Lower leg skin (tissue), 4 donors: ENCODE measurements at regions not wholly inside any gene's neighbourhood (a gene's known extent, or its start where the extent isn't known, plus 50 kb on each side); places are given as distances from the start of the nearest gene placed in this dataset.
A peak's percentile ranks its signal among the peaks of the same experiment; 100 is the strongest.

Experiments used
- DNase-seq, 2 donors: peaks; one replicate each; pipeline ENCODE4 v3.0.0-alpha.2; 2019; ENCODE audit warnings: low spot score in 2 of 2
- H3K4me3 ChIP-seq: fragments of 200-600 bp; sonication (generic); 2 replicates; pipeline ENCODE4 v1.5.1; 2017; ENCODE audit warnings: mild to moderate bottlenecking, low read depth; ENCODE audit not compliant: poor library complexity, severe bottlenecking
- CTCF ChIP-seq, 3 donors: fragments of 450-650 bp; IDR thresholded peaks; one replicate each; pipeline ENCODE4 v1.5.1; 2016; ENCODE audit warnings: antibody characterized with exemption in 3 of 3, mild to moderate bottlenecking in 3 of 3, moderate library complexity in 2 of 3
- POLR2A ChIP-seq, 2 donors: fragments of 450-650 bp; IDR thresholded peaks; one replicate each; pipeline ENCODE4 v1.6.1; 2016 to 2017; ENCODE audit warnings: antibody characterized with exemption in 2 of 2, mild to moderate bottlenecking in 1 of 2, moderate library complexity in 1 of 2
- WGBS, 2 donors: methylation state at CpG; one replicate each; pipeline ENCODE4 v1.1.5; 2018; 5-methylcytosine and 5-hydroxymethylcytosine counted together
- intact Hi-C: fragments of 100-400 bp; cut with DNase I; formaldehyde crosslinking; loops from one replicate; pipeline ENCODE4 v1.15.0; 2023; ENCODE audit warnings: low total_unique reads

GRCh38 chr16:17635183-17635582 is 164.4 kb upstream of the XYLT1 start:
- TF ChIP-seq CTCF (IDR thresholded peaks at IDR 0.05) = no peak
- no peak for TF ChIP-seq POLR2A (IDR thresholded peaks at IDR 0.05)
- intact Hi-C loops = no loop called here
- no peak for DNase-seq
- WGBS, 2 donors = 87 to 88% methylated on average over 6 of the region's 6 CpGs
- H3K4me3 ChIP-seq = no peak overlapping the region

- H3K4me3 ChIP-seq = no peak overlapping the region
- DNase-seq = peak in 1 of 2 donors; percentile 50
- intact Hi-C loops = no loop called here
- TF ChIP-seq CTCF (IDR thresholded peaks at IDR 0.05) = no peak
- WGBS, 2 donors = 25% methylated on average over 8 of the region's 8 CpGs
Observed at GRCh38 chr16:17633181-17633951, 162.6 kb upstream of the XYLT1 start.

- intact Hi-C loops = no loop called here
- DNase-seq = no peak
- TF ChIP-seq CTCF (IDR thresholded peaks at IDR 0.05) (no peak), POLR2A (IDR thresholded peaks at IDR 0.05) (no peak)
- WGBS, 2 donors = 26 to 27% methylated on average over 8 of the region's 8 CpGs
- no peak overlapping the region for H3K4me3 ChIP-seq
Observed at GRCh38 chr16:17632667-17633066, 161.9 kb upstream of the XYLT1 start.

- no peak for DNase-seq
- WGBS, 2 donors = 77 to 84% methylated on average over 5 of the region's 5 CpGs
- intact Hi-C loops = no loop called here
- no peak for TF ChIP-seq CTCF (IDR thresholded peaks at IDR 0.05)
- TF ChIP-seq POLR2A (IDR thresholded peaks at IDR 0.05) = no peak
- no peak overlapping the region for H3K4me3 ChIP-seq
Observed at GRCh38 chr16:17629936-17630335, 159.2 kb upstream of the XYLT1 start.

GRCh38 chr16:17628983-17629382 is 158.2 kb upstream of the XYLT1 start:
- no peak for DNase-seq
- no peak overlapping the region for H3K4me3 ChIP-seq
- TF ChIP-seq POLR2A (IDR thresholded peaks at IDR 0.05) (no peak), CTCF (IDR thresholded peaks at IDR 0.05) (no peak)
- 25 to 46% methylated on average over 1 of the region's 1 CpG for WGBS, 2 donors
- intact Hi-C loops = no loop called here

GRCh38 chr16:17622366-17622765 is 151.6 kb upstream of the XYLT1 start:
- no peak for DNase-seq
- TF ChIP-seq CTCF (IDR thresholded peaks at IDR 0.05) (no peak), POLR2A (IDR thresholded peaks at IDR 0.05) (no peak)
- H3K4me3 ChIP-seq = no peak overlapping the region
- WGBS, 2 donors = 81% methylated on average over 3 of the region's 3 CpGs
- intact Hi-C loops = no loop called here
